K562 (cell line): ENCODE measurements at regions not wholly inside any gene's neighbourhood (a gene's known extent, or its start where the extent isn't known, plus 50 kb on each side); places are given as distances from the start of the nearest gene placed in this dataset.

ENCODE experiments used
- ATAC-seq: fragments of 200-7000 bp; cut with Tn5 transposase; 3 replicates; pipeline ENCODE4 v1.9.1; 2020; ENCODE audit warnings: moderate library complexity
- BruUV-seq: library from RNA; stranded (reverse); fragments of 400-500 nt; replicated peaks from 2 replicates; lab custom pipeline; 2021; lab: Mats Ljungman, UMichigan
- CTCF ChIA-PET: fragments of 300-600 bp; formaldehyde crosslinking; extraction: SDS; loops from one replicate; lab custom pipeline; 2021; ENCODE audit warnings: low intra/inter-chr PET ratio; lab: Yijun Ruan, JAX
- POLR2A ChIA-PET: fragments of 300-600, 350-650 bp; sonication (Branson Sonifier 250); formaldehyde crosslinking; extraction: SDS; loops from one replicate; lab custom pipeline; 2021; ENCODE audit warnings: antibody characterized with exemption, inconsistent platforms; lab: Yijun Ruan, JAX
- DNase-seq, 4 experiments: peaks; one replicate each; pipeline versions ENCODE4 v3.0.0 to v3.0.0-alpha.2; 2011 to 2018; ENCODE audit warnings: low spot score in 3 of 4, mixed read lengths in 3 of 4; ENCODE audit errors: extremely low read depth in 1 of 4
- FAIRE-seq: peaks from 2 replicates; lab custom pipeline; 2011; peaks lifted over from hg19 to GRCh38; lab: Jason Lieb, UNC
- H2AFZ ChIP-seq: 2 replicates; pipeline ENCODE4 v1.6.0; 2011; ENCODE audit warnings: low read depth, low read length, control low read depth, inconsistent platforms
- H3K27ac ChIP-seq: fragments of 200-600 bp; 3 replicates; pipeline ENCODE4 v1.8.0; 2011; ENCODE audit warnings: low read depth, mild to moderate bottlenecking, control low read depth, inconsistent platforms, low read length, moderate library complexity, mixed read lengths; ENCODE audit errors: extremely low read depth
- H3K27me3 ChIP-seq, 2 experiments: fragments of 300-600 bp in 1 of 2; 2 replicates in 1 of 2; 3 replicates in 1 of 2; pipeline versions ENCODE4 v1.6.0 to v1.8.0; 2011; ENCODE audit warnings: inconsistent platforms in 2 of 2, low read length in 2 of 2, mild to moderate bottlenecking in 1 of 2, mixed read lengths in 1 of 2, moderate library complexity in 1 of 2; ENCODE audit not compliant: control insufficient read depth in 2 of 2, insufficient read depth in 2 of 2
- H3K36me3 ChIP-seq: fragments of 300-600 bp; 3 replicates; pipeline ENCODE4 v1.8.0; 2011; ENCODE audit warnings: mild to moderate bottlenecking, low read length, inconsistent platforms; ENCODE audit not compliant: control insufficient read depth, insufficient read depth
- H3K4me1 ChIP-seq, 2 experiments: fragments of 200-600 bp in 1 of 2; replicated peaks in 1 of 2; 2 replicates in 1 of 2; 3 replicates in 1 of 2; pipeline versions ENCODE4 v1.5.1 to v1.8.0; 2011; ENCODE audit warnings: inconsistent platforms in 2 of 2, low read length in 2 of 2, mild to moderate bottlenecking in 1 of 2, mixed read lengths in 1 of 2, moderate library complexity in 1 of 2; ENCODE audit not compliant: control insufficient read depth in 2 of 2, insufficient read depth in 2 of 2
- H3K4me2 ChIP-seq: 2 replicates; pipeline ENCODE4 v1.6.1; 2011; ENCODE audit warnings: low read length, control low read depth, inconsistent platforms, mixed read lengths; ENCODE audit not compliant: insufficient read depth
- H3K4me3 ChIP-seq: fragments of 200-600 bp; sonication (generic), shearing (Covaris generic); 2 replicates; pipeline ENCODE4 v1.5.1; 2016; ENCODE audit warnings: control low read depth, inconsistent platforms
- H3K79me2 ChIP-seq: fragments of 200-600 bp; 3 replicates; pipeline ENCODE4 v1.8.0; 2011; ENCODE audit warnings: low read length, inconsistent platforms; ENCODE audit not compliant: control insufficient read depth, insufficient read depth
- H3K9ac ChIP-seq, 2 experiments: 2 replicates each; pipeline versions ENCODE4 v1.6.0 to v1.6.1; 2011; ENCODE audit warnings: low read depth in 2 of 2, low read length in 2 of 2, control low read depth in 1 of 2, inconsistent platforms in 1 of 2, mild to moderate bottlenecking in 1 of 2, mixed read lengths in 1 of 2; ENCODE audit not compliant: insufficient read depth in 1 of 2
- H3K9me1 ChIP-seq: one replicate; pipeline ENCODE4 v1.6.0; 2011; ENCODE audit warnings: inconsistent platforms, mild to moderate bottlenecking, low read length, moderate library complexity; ENCODE audit not compliant: control insufficient read depth, insufficient read depth
- H3K9me3 ChIP-seq: replicated peaks from 2 replicates; pipeline ENCODE4 v1.5.1; 2011; ENCODE audit warnings: low read depth, low read length, inconsistent platforms; ENCODE audit not compliant: control insufficient read depth, insufficient read depth
- H4K20me1 ChIP-seq: replicated peaks from 2 replicates; pipeline ENCODE4 v1.6.1; 2011; ENCODE audit warnings: low read length, inconsistent platforms, mixed read lengths; ENCODE audit not compliant: control insufficient read depth, insufficient read depth
- HCFC1 ChIP-seq: IDR thresholded peaks from 2 replicates; pipeline ENCODE4 v1.6.1; 2012; ENCODE audit warnings: low read depth, low read length, improper control_type of control experiment
- NCOA6 ChIP-seq: fragments of 450-650 bp; IDR thresholded peaks from 2 replicates; pipeline ENCODE4 v1.6.1; 2017; ENCODE audit warnings: mild to moderate bottlenecking
- NR1H2 ChIP-seq: sonication (generic); formaldehyde crosslinking; IDR thresholded peaks from 2 replicates; pipeline ENCODE4 v1.4.0; 2020; ENCODE audit warnings: mild to moderate bottlenecking, missing genetic modification reagents
- RBM14 ChIP-seq: fragments of 200-400 bp; formaldehyde crosslinking; IDR thresholded peaks from 2 replicates; pipeline ENCODE4 v1.6.1; 2018; ENCODE audit warnings: low read depth, mild to moderate bottlenecking, low read length, moderate library complexity, borderline replicate concordance; ENCODE audit not compliant: insufficient read depth
- SNRNP70 ChIP-seq: fragments of 200-400 bp; formaldehyde crosslinking; optimal IDR thresholded peaks from 2 replicates; pipeline ENCODE3; 2017; ENCODE audit warnings: low read depth, low read length
- STAT6 ChIP-seq: sonication (generic); formaldehyde crosslinking; IDR thresholded peaks from 2 replicates; pipeline ENCODE4 v1.8.1; 2023; ENCODE audit warnings: mild to moderate bottlenecking, missing genetic modification reagents
- TRIM24 ChIP-seq, 2 experiments: fragments of 450-650 bp; IDR thresholded peaks; 2 replicates each; pipeline ENCODE4 v1.6.1; 2016
- TSHZ1 ChIP-seq: fragments of 250-450 bp; sonication (Bioruptor Pico); IDR thresholded peaks from 2 replicates; pipeline ENCODE4 v1.4.0; 2020; ENCODE audit warnings: mild to moderate bottlenecking, moderate library complexity
- ZNF583 ChIP-seq: fragments of 250-450 bp; sonication (Bioruptor Pico); IDR thresholded peaks from 2 replicates; pipeline ENCODE4 v1.4.0; 2020
- whole genome bisulfite sequencing: fragments of 100-300 bp; shearing (Covaris generic); methylation state at CpG from one replicate; pipeline ENCODE4 v1.1.6; 2016; ENCODE audit warnings: low coverage, mixed read lengths; ENCODE audit not compliant: insufficient coverage; ENCODE audit errors: missing lambda C conversion rate; 5-methylcytosine and 5-hydroxymethylcytosine counted together
- in situ Hi-C: fragments of 300-500 bp; cut with MboI; formaldehyde crosslinking; loops from 4 replicates; pipeline ENCODE4 v1.15.0; 2018; ENCODE audit warnings: inconsistent platforms, mixed read lengths
- intact Hi-C: fragments of 100-400 bp; cut with micrococcal nuclease; formaldehyde crosslinking; loops from 2 replicates; pipeline ENCODE4 v1.14.2; 2022
- TF ChIP-seq, protein P1 (sequence below): fragments of 250-450 bp; sonication (Bioruptor Pico); IDR thresholded peaks from 2 replicates; pipeline ENCODE4 v1.8.0; 2021; ENCODE audit warnings: moderate library complexity, mild to moderate bottlenecking, inconsistent platforms

DNA sequence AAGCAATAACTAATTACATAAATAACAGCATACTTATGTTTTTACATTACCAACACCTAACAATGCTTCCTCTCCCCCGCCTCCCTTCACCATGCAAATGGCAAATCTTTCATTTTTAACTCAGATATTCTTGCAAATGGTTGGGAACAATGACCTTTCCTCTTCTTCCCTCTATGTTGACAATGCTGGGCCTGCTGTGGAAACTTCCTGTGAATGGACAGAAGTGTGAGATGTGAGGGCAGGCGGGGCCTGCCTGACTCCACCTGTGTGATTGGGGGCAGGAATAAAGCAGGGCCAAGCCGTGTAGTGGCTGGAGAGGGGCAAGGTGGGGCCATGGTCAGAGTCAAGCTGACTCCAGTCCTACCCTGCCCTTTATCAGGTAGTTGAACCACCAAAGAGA, 289.6 kb downstream of the RPS6KC1 start:
- H3K27ac ChIP-seq = no peak overlapping the region
- H3K4me1 ChIP-seq = no peaks in the 10 kb centered on the region
- no peaks in the 10 kb centered on the region for H3K36me3 ChIP-seq
- no peak for DNase-seq
- no peak for TF ChIP-seq ZNF583 (CRISPR knock-in tag)
- no peak for TF ChIP-seq NR1H2
- TF ChIP-seq RBM14 = no peak
- no peak for TF ChIP-seq TSHZ1 (CRISPR knock-in tag)
- TF ChIP-seq, protein P1, sequence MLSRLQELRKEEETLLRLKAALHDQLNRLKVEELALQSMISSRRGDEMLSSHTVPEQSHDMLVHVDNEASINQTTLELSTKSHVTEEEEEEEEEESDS = no peak
- no peak for TF ChIP-seq STAT6 (CRISPR knock-in tag)
- no peak for TF ChIP-seq SNRNP70
- TF ChIP-seq TRIM24 (IDR thresholded peaks at IDR 0.05) = no peak
- no peak for TF ChIP-seq NCOA6
- no peak for TF ChIP-seq HCFC1
- no peak overlapping the region for H2AFZ ChIP-seq
- H3K9me3 ChIP-seq = no peaks in the 10 kb centered on the region
- no peaks in the 10 kb centered on the region for H4K20me1 ChIP-seq
- no peak overlapping the region for H3K9ac ChIP-seq
- no peaks in the 10 kb centered on the region for H3K79me2 ChIP-seq
- POLR2A ChIA-PET = no interaction called here
- CTCF ChIA-PET = no interaction called here
- peaks cover 0 to 15% of the 10 kb centered on the region in 2 experiments; a peak in 3 of 5 replicates for H3K27me3 ChIP-seq
- no peak for ATAC-seq
- WGBS = 0% methylated on average over 3 of the region's 3 CpGs
- in situ Hi-C loops (no loop called here), intact Hi-C loops (no loop called here)
- H3K4me3 ChIP-seq = no peak overlapping the region
- no TSS peak for BruUV-seq
- no peaks in the 10 kb centered on the region for H3K9me1 ChIP-seq
- H3K4me2 ChIP-seq = no peak overlapping the region
- FAIRE-seq = no peak
